Inflammatory macrophage treated with lipopolysaccharide for 4 hours (primary cell): ENCODE measurements at regions not wholly inside any gene's neighbourhood (a gene's known extent, or its start where the extent isn't known, plus 50 kb on each side); places are given as distances from the start of the nearest gene placed in this dataset.

ENCODE experiments used
- DNase-seq: peaks from one replicate; pipeline ENCODE4 v3.0.0-alpha.2; 2020

GRCh38 chr2:66805016-66805865, 370.3 kb downstream of the MEIS1 start:
- DNase-seq, result no peak

- DNase-seq, result no peak
Observed at GRCh38 chr2:66805968-66806367, 371.0 kb downstream of the MEIS1 start.

GRCh38 chr2:66813525-66813924, 378.6 kb downstream of the MEIS1 start:
- DNase-seq, result no peak

GRCh38 chr2:66813976-66814375, 379.1 kb downstream of the MEIS1 start:
- no peak for DNase-seq

- no peak for DNase-seq
Observed at GRCh38 chr2:66814916-66815315, 380.0 kb downstream of the MEIS1 start.

GRCh38 chr2:66815886-66816285, 381.0 kb downstream of the MEIS1 start:
- no peak for DNase-seq

- DNase-seq, result no peak
Observed at GRCh38 chr2:66821168-66821567, 386.2 kb downstream of the MEIS1 start.

GRCh38 chr2:66822186-66822585, 387.3 kb downstream of the MEIS1 start:
- DNase-seq, result no peak

GRCh38 chr2:66824926-66825325, 390.0 kb downstream of the MEIS1 start:
- no peak for DNase-seq

GRCh38 chr2:66827851-66828250, 392.9 kb downstream of the MEIS1 start:
- no peak for DNase-seq

- DNase-seq, result no peak
Observed at GRCh38 chr2:66828876-66829275, 394.0 kb downstream of the MEIS1 start.

GRCh38 chr2:66830881-66831280, 396.0 kb downstream of the MEIS1 start:
- DNase-seq, result no peak

- no peak for DNase-seq
Observed at GRCh38 chr2:66832646-66833435, 397.9 kb downstream of the MEIS1 start.

- DNase-seq, result no peak
Observed at GRCh38 chr2:66834859-66835258, 399.9 kb downstream of the MEIS1 start.

- no peak for DNase-seq
Observed at GRCh38 chr2:66836851-66837250, 401.9 kb downstream of the MEIS1 start.

- no peak for DNase-seq
Observed at GRCh38 chr2:66839551-66840320, 404.8 kb downstream of the MEIS1 start.

GRCh38 chr2:66840321-66841002, 405.5 kb downstream of the MEIS1 start:
- no peak for DNase-seq

GRCh38 chr2:66843847-66844246, 408.9 kb downstream of the MEIS1 start:
- DNase-seq, result no peak

- no peak for DNase-seq
Observed at GRCh38 chr2:66845307-66845706, 410.4 kb downstream of the MEIS1 start.

GRCh38 chr2:66846887-66847286, 412.0 kb downstream of the MEIS1 start:
- DNase-seq, result no peak

GRCh38 chr2:66849153-66849755, 414.3 kb downstream of the MEIS1 start:
- no peak for DNase-seq

GRCh38 chr2:66850376-66850775, 415.5 kb downstream of the MEIS1 start:
- no peak for DNase-seq
